Mesendoderm (in vitro differentiated cells): ENCODE measurements at regions not wholly inside any gene's neighbourhood (a gene's known extent, or its start where the extent isn't known, plus 50 kb on each side); places are given as distances from the start of the nearest gene placed in this dataset.

Source experiments
- DNase-seq: peaks from one replicate; pipeline ENCODE4 v3.0.0; 2013
- H2AK5ac ChIP-seq: 2 replicates; pipeline ENCODE4 v1.6.1; 2013; ENCODE audit warnings: low read length, inconsistent platforms
- H2BK120ac ChIP-seq: 2 replicates; pipeline ENCODE4 v1.6.1; 2013; ENCODE audit warnings: low read depth, mild to moderate bottlenecking, low read length, moderate library complexity, mixed read lengths
- H2BK15ac ChIP-seq: replicated peaks from 2 replicates; pipeline ENCODE4 v1.6.1; 2013; ENCODE audit warnings: low read depth, mild to moderate bottlenecking, moderate library complexity
- H2BK5ac ChIP-seq: 2 replicates; pipeline ENCODE4 v1.6.1; 2013; ENCODE audit warnings: low read length, inconsistent platforms
- H3K18ac ChIP-seq: 2 replicates; pipeline ENCODE4 v1.6.1; 2013; ENCODE audit warnings: mild to moderate bottlenecking, low read length, mixed read lengths
- H3K23ac ChIP-seq: one replicate; pipeline ENCODE4 v1.6.1; 2013; ENCODE audit warnings: low read length
- H3K27ac ChIP-seq: 2 replicates; pipeline ENCODE4 v1.5.1; 2013; ENCODE audit warnings: low read depth, mild to moderate bottlenecking, inconsistent platforms, low read length, moderate library complexity
- H3K27me3 ChIP-seq: 2 replicates; pipeline ENCODE4 v1.6.1; 2013; ENCODE audit warnings: low read length, control low read depth, mild to moderate bottlenecking, inconsistent platforms; ENCODE audit not compliant: insufficient read depth, poor library complexity
- H3K36me3 ChIP-seq: 2 replicates; pipeline ENCODE4 v1.6.1; 2013; ENCODE audit warnings: low read length, inconsistent platforms; ENCODE audit not compliant: control insufficient read depth, insufficient read depth
- H3K4ac ChIP-seq: one replicate; pipeline ENCODE4 v1.6.1; 2013; ENCODE audit warnings: low read depth, mild to moderate bottlenecking, low read length, moderate library complexity
- H3K4me1 ChIP-seq: 2 replicates; pipeline ENCODE4 v1.6.1; 2013; ENCODE audit warnings: low read depth, low read length, inconsistent platforms; ENCODE audit not compliant: control insufficient read depth
- H3K4me2 ChIP-seq: 2 replicates; pipeline ENCODE4 v1.6.1; 2013; ENCODE audit warnings: low read length
- H3K4me3 ChIP-seq: 2 replicates; pipeline ENCODE4 v1.5.1; 2013; ENCODE audit warnings: mild to moderate bottlenecking, low read length
- H3K56ac ChIP-seq: one replicate; pipeline ENCODE4 v1.6.1; 2013; ENCODE audit warnings: low read length
- H3K79me1 ChIP-seq: 2 replicates; pipeline ENCODE4 v1.6.1; 2013; ENCODE audit warnings: low read length, inconsistent platforms
- H3K79me2 ChIP-seq: 2 replicates; pipeline ENCODE4 v1.6.1; 2013; ENCODE audit warnings: mild to moderate bottlenecking, low read length; ENCODE audit not compliant: control insufficient read depth, insufficient read depth
- H3K9ac ChIP-seq: 2 replicates; pipeline ENCODE4 v1.6.1; 2013; ENCODE audit warnings: low read length, inconsistent platforms
- H4K5ac ChIP-seq: one replicate; pipeline ENCODE4 v1.6.1; 2013; ENCODE audit warnings: low read length
- H4K8ac ChIP-seq: one replicate; pipeline ENCODE4 v1.6.1; 2013; ENCODE audit warnings: low read depth, mild to moderate bottlenecking, control low read depth, low read length, moderate library complexity
- WGBS: extraction: QIAGEN DNeasy Blood & Tissue Kit; methylation state at CpG from one replicate; pipeline ENCODE4 v1.1.7; 2013; ENCODE audit warnings: low lambda C conversion rate, missing lambda C conversion rate; ENCODE audit not compliant: insufficient coverage; ENCODE audit errors: extremely low coverage; 5-methylcytosine and 5-hydroxymethylcytosine counted together

DNA sequence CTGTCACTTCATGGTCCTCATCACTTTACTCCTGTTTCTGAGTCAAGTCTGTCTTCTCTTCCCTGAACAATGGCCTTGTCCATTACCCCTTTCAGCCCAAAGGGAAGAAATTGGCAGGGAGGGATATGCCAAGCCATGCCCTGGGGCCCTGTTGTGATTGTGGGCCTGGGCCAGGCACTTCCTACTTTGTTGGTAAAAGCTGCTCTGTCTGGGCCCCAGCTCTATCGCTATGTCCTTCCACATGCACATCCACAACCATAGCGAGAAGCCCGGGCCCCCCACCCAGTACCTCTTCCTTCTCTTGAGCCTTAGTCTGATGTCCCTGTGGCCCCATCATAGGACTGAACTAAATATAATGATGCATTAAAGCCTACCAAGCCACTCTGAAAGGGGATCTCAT lies 126.7 kb upstream of the RCN1 start:
- Histone ChIP-seq H2AK5ac (no peak overlapping the region), H3K9ac (no peak overlapping the region), H3K4me1 (no peaks in the 10 kb centered on the region), H3K4ac (no peak overlapping the region), H3K79me1 (no peaks in the 10 kb centered on the region), H3K4me2 (no peak overlapping the region), H3K56ac (no peak overlapping the region), H3K27me3 (no peaks in the 10 kb centered on the region), H3K18ac (no peak overlapping the region), H3K36me3 (no peaks in the 10 kb centered on the region), H4K5ac (no peak overlapping the region), H3K4me3 (no peak overlapping the region), H3K27ac (no peak overlapping the region), H3K79me2 (no peaks in the 10 kb centered on the region), H2BK15ac (no peak overlapping the region), H3K23ac (no peak overlapping the region), H4K8ac (no peak overlapping the region), H2BK5ac (no peak overlapping the region), H2BK120ac (no peak overlapping the region)
- DNase-seq: no peak
- WGBS: no CpG with 5 or more reads among the region's 3 CpGs

DNA sequence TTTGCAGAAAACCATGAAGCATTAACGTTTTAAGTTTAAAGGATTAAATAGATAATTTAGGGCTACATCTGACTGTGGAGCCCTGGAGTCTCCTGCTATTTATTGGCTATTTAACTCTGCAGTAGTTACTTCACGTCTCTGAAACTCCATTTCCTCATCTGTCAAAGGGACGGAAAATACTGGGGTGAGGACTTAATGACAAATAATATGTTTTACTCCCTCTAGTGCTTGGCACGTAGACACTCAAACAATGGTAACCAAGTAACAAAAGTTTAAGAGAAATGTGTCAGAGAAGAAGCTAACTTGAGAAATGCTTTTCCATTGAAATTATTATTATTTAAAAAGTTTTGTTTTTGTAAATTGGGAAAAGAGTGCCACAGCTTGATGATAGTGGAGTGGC lies 130.7 kb upstream of the RCN1 start:
- WGBS: no CpG with 5 or more reads among the region's 4 CpGs
- Histone ChIP-seq H3K9ac (no peak overlapping the region), H2BK120ac (no peak overlapping the region), H3K79me2 (no peaks in the 10 kb centered on the region), H3K27me3 (no peaks in the 10 kb centered on the region), H3K18ac (no peak overlapping the region), H3K36me3 (no peaks in the 10 kb centered on the region), H3K4me2 (no peak overlapping the region), H3K4ac (no peak overlapping the region), H3K79me1 (no peaks in the 10 kb centered on the region), H3K4me3 (no peak overlapping the region), H2BK5ac (no peak overlapping the region), H3K4me1 (peaks cover 2% of the 10 kb centered on the region), H3K27ac (no peak overlapping the region), H2AK5ac (no peak overlapping the region), H4K5ac (no peak overlapping the region), H4K8ac (no peak overlapping the region), H3K56ac (no peak overlapping the region), H2BK15ac (no peak overlapping the region), H3K23ac (no peak overlapping the region)
- no peak for DNase-seq

DNA sequence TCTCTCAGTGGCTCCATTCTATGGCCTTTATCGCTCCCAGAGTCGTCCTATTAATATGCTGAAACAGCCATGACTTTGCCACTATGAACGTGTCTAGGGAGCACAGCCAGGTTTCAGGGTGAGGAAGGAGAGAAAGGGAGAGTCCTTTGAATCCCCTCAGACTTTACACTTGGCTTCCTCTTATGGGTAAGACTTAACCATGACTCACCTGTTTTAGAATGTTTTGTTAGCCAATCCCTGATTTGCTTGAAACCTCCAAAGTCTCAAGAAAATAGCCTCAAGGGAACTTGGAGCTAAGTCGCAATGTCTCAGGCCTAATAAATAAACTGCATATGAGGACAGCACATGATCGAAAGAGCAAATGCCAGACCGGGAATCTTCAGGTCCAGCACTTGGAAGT lies 131.2 kb upstream of the RCN1 start:
- WGBS: no CpG with 5 or more reads among the region's 6 CpGs
- no peak overlapping the region for H3K27ac ChIP-seq

DNA sequence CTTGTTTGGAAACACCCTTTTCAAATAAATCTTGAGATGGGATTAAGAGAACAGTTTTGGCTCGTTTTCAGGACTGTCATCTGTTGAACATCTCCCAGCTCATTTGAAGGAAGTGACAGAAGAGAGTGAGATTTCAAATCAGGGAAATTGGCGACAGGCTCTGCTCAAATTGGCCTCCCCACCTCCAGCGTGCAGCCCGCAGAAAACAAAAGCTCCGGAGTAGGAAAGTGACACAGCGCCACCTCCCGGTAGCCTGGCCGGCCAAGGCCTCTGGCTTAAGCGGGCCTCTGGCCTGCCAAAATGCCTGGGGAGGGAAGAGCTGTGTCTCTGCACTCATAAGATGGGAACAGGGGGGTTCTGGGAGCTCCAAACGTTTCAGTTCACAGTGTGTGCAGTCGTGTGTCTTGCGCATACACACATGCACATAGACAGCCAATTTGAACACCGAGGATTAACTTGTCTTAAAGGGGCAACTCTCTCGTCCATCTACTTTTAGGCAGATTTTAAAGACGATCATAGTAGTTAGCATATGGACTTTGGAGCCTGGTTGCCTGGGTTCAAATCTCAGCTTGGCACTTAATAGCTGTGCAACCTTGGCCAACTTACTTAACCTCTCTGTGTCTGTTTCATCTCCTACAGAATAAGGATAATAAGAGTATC lies 132.7 kb upstream of the RCN1 start:
- Histone ChIP-seq H3K9ac (no peak overlapping the region), H3K4me2 (no peak overlapping the region), H4K5ac (no peak overlapping the region), H2AK5ac (no peak overlapping the region), H3K23ac (no peak overlapping the region), H4K8ac (no peak overlapping the region), H3K18ac (no peak overlapping the region), H3K56ac (peak overlapping the region; percentile 34), H2BK15ac (no peak overlapping the region), H3K27me3 (no peaks in the 10 kb centered on the region), H3K4me1 (peaks cover 2% of the 10 kb centered on the region), H3K79me2 (no peaks in the 10 kb centered on the region), H3K27ac (no peak overlapping the region), H2BK120ac (no peak overlapping the region), H2BK5ac (no peak overlapping the region), H3K4me3 (no peak overlapping the region), H3K4ac (no peak overlapping the region), H3K79me1 (no peaks in the 10 kb centered on the region), H3K36me3 (no peaks in the 10 kb centered on the region)
- no CpG with 5 or more reads among the region's 15 CpGs for WGBS
- DNase-seq: peak; percentile 82

More for the DNA sequence above, 131.2 kb upstream of the RCN1 start:
- H3K4ac ChIP-seq: no peak overlapping the region
- DNase-seq: peak; percentile 84
- H3K4me2 ChIP-seq: no peak overlapping the region
- H3K56ac ChIP-seq: no peak overlapping the region
- no peak overlapping the region for H3K23ac ChIP-seq
- peaks cover 2% of the 10 kb centered on the region for H3K4me1 ChIP-seq
- no peak overlapping the region for H3K9ac ChIP-seq
- no peaks in the 10 kb centered on the region for H3K79me2 ChIP-seq
- H3K18ac ChIP-seq: no peak overlapping the region
- H3K79me1 ChIP-seq: no peaks in the 10 kb centered on the region
- H4K8ac ChIP-seq: no peak overlapping the region
- no peak overlapping the region for H4K5ac ChIP-seq
- no peak overlapping the region for H2BK120ac ChIP-seq
- H3K4me3 ChIP-seq: no peak overlapping the region
- H2BK5ac ChIP-seq: no peak overlapping the region
- no peak overlapping the region for H2AK5ac ChIP-seq
- no peaks in the 10 kb centered on the region for H3K36me3 ChIP-seq
- H2BK15ac ChIP-seq: no peak overlapping the region
- H3K27me3 ChIP-seq: no peaks in the 10 kb centered on the region

DNA sequence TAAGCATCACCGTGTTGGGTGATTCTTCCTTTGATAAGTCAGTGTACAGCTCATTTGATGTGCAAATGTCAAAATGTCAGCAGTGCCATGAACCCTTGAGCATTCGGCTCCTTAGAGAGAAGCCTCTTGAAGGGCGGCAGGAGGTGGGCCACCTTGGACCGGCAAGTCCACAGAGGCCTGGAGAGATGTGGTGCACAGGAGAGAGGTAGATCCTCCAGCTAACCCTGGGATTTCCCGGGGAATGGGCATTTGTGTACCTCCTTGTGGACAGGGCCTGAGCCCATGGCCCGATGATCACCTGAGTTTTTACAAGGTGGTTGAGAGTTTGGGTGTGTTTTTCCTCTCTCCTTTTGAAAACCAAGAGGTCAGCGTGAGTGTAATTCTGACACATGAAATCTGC lies 133.2 kb upstream of the RCN1 start:
- H3K79me2 ChIP-seq: no peaks in the 10 kb centered on the region
- H3K4me2 ChIP-seq: no peak overlapping the region
- H2AK5ac ChIP-seq: no peak overlapping the region
- no peak overlapping the region for H3K4me3 ChIP-seq
- no peaks in the 10 kb centered on the region for H3K27me3 ChIP-seq
- no peaks in the 10 kb centered on the region for H3K79me1 ChIP-seq
- WGBS: no CpG with 5 or more reads among the region's 7 CpGs
- no peak overlapping the region for H3K4ac ChIP-seq
- H2BK5ac ChIP-seq: no peak overlapping the region
- H2BK120ac ChIP-seq: no peak overlapping the region
- no peak overlapping the region for H4K8ac ChIP-seq
- H3K56ac ChIP-seq: peak overlapping the region; percentile 34
- H3K23ac ChIP-seq: no peak overlapping the region
- H3K18ac ChIP-seq: no peak overlapping the region
- H2BK15ac ChIP-seq: no peak overlapping the region
- no peak for DNase-seq
- no peaks in the 10 kb centered on the region for H3K36me3 ChIP-seq
- H3K4me1 ChIP-seq: peaks cover 2% of the 10 kb centered on the region
- no peak overlapping the region for H4K5ac ChIP-seq
- no peak overlapping the region for H3K9ac ChIP-seq
- no peak overlapping the region for H3K27ac ChIP-seq

DNA sequence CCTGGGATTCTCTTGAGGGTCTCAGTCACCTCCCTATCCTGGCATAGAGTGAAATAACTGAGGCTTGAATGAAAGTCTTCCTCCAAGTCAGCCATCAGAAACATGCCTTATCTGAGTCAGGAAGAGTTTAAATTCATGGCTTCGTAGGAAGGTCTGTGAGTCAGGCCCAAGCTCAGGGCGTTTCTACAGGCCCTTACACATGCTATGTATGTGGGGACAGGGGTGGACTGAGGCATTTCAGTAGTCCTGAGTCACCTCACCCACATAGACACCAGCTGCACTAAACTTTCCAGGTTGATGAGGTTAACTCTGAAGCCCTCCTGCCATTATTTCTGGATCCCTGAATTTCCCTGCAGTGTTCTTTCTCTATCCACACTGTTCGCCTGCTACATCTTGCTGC lies 134.6 kb upstream of the RCN1 start:
- no peaks in the 10 kb centered on the region for H3K27me3 ChIP-seq
- no peak overlapping the region for H3K4me3 ChIP-seq
- H3K23ac ChIP-seq: no peak overlapping the region
- peaks cover 2% of the 10 kb centered on the region for H3K4me1 ChIP-seq
- no peak overlapping the region for H2BK120ac ChIP-seq
- H3K79me1 ChIP-seq: no peaks in the 10 kb centered on the region
- H3K56ac ChIP-seq: peak overlapping the region; percentile 36
- H2BK5ac ChIP-seq: no peak overlapping the region
- no peak overlapping the region for H3K18ac ChIP-seq
- no peak overlapping the region for H3K4ac ChIP-seq
- H2AK5ac ChIP-seq: no peak overlapping the region
- no peak for DNase-seq
- H4K5ac ChIP-seq: no peak overlapping the region
- H3K4me2 ChIP-seq: no peak overlapping the region
- no peaks in the 10 kb centered on the region for H3K79me2 ChIP-seq
- H4K8ac ChIP-seq: no peak overlapping the region
- H2BK15ac ChIP-seq: no peak overlapping the region
- H3K36me3 ChIP-seq: no peaks in the 10 kb centered on the region
- no peak overlapping the region for H3K27ac ChIP-seq
- WGBS: no CpG with 5 or more reads among the region's 3 CpGs
- no peak overlapping the region for H3K9ac ChIP-seq
